H1 (cell line): ENCODE measurements at regions not wholly inside any gene's neighbourhood (a gene's known extent, or its start where the extent isn't known, plus 50 kb on each side); places are given as distances from the start of the nearest gene placed in this dataset.

Experiments
- CTCF ChIA-PET: fragments of 300-600 bp; sonication (Branson Sonifier 250); formaldehyde crosslinking; loops from one replicate; lab custom pipeline; 2021; ENCODE audit not compliant: partially characterized antibody; lab: Charles Lee
- POLR2A ChIA-PET: fragments of 300-600 bp; sonication (Branson Sonifier 250); formaldehyde crosslinking; loops from one replicate; lab custom pipeline; 2021; ENCODE audit warnings: inconsistent platforms; ENCODE audit not compliant: partially characterized antibody; lab: Charles Lee
- DNase-seq, 2 experiments: peaks; one replicate each; pipeline versions ENCODE4 v3.0.0 to v3.0.0-alpha.2; 2010 to 2022; ENCODE audit warnings: low spot score in 2 of 2, low read depth in 1 of 2, mixed read lengths in 1 of 2
- FAIRE-seq: peaks from 2 replicates; lab custom pipeline; 2011; peaks lifted over from hg19 to GRCh38; lab: Jason Lieb, UNC
- H2AFZ ChIP-seq: 2 replicates; pipeline ENCODE4 v1.8.1; 2012; ENCODE audit warnings: low read length, inconsistent platforms
- H2AK5ac ChIP-seq: 2 replicates; pipeline ENCODE4 v1.6.1; 2013; ENCODE audit warnings: low read depth, low read length
- H2BK120ac ChIP-seq: replicated peaks from 2 replicates; pipeline ENCODE3; 2013; ENCODE audit warnings: low read depth, low read length, inconsistent platforms
- H2BK12ac ChIP-seq: 2 replicates; pipeline ENCODE4 v1.6.1; 2013; ENCODE audit warnings: low read depth, low read length
- H2BK15ac ChIP-seq: 2 replicates; pipeline ENCODE4 v1.6.1; 2013; ENCODE audit warnings: low read length
- H2BK20ac ChIP-seq: 2 replicates; pipeline ENCODE4 v1.6.1; 2013; ENCODE audit warnings: low read length
- H2BK5ac ChIP-seq: 2 replicates; pipeline ENCODE4 v1.6.1; 2013; ENCODE audit warnings: low read depth, low read length
- H3K14ac ChIP-seq: 2 replicates; pipeline ENCODE4 v1.6.1; 2013; ENCODE audit warnings: inconsistent platforms; ENCODE audit not compliant: insufficient read length
- H3K18ac ChIP-seq: 2 replicates; pipeline ENCODE4 v1.6.1; 2013; ENCODE audit warnings: low read length; ENCODE audit errors: extremely low read depth
- H3K23ac ChIP-seq: 2 replicates; pipeline ENCODE4 v1.6.1; 2013; ENCODE audit warnings: inconsistent platforms; ENCODE audit not compliant: insufficient read length
- H3K23me2 ChIP-seq: 2 replicates; pipeline ENCODE4 v1.6.1; 2013; ENCODE audit warnings: low read depth, low read length
- H3K27ac ChIP-seq: 2 replicates; pipeline ENCODE4 v1.6.1; 2011; ENCODE audit warnings: low read depth, low read length, inconsistent platforms
- H3K27me3 ChIP-seq, 4 experiments: replicated peaks in 1 of 4; 1 replicate in 1 of 4; 2 replicates in 3 of 4; pipeline versions ENCODE4 v1.6.1 to v1.8.1; 2011 to 2013; ENCODE audit warnings: low read length in 3 of 4, mild to moderate bottlenecking in 3 of 4, inconsistent platforms in 2 of 4, mixed read lengths in 2 of 4, moderate library complexity in 1 of 4; ENCODE audit not compliant: control insufficient read depth in 3 of 4, insufficient read depth in 3 of 4; ENCODE audit errors: extremely low read depth in 1 of 4
- H3K36me3 ChIP-seq, 4 experiments: 2 replicates each; pipeline versions ENCODE4 v1.6.1 to v1.8.1; 2011 to 2013; ENCODE audit warnings: mild to moderate bottlenecking in 4 of 4, low read length in 3 of 4, moderate library complexity in 2 of 4, control low read depth in 1 of 4, inconsistent platforms in 1 of 4; ENCODE audit not compliant: insufficient read depth in 4 of 4, control insufficient read depth in 2 of 4
- H3K4ac ChIP-seq: replicated peaks from 2 replicates; pipeline ENCODE3; 2013; ENCODE audit warnings: low read length, low read depth, mixed read lengths, inconsistent platforms; ENCODE audit not compliant: insufficient read length
- H3K4me1 ChIP-seq, 4 experiments: replicated peaks in 1 of 4; 1 replicate in 1 of 4; 2 replicates in 3 of 4; pipeline versions ENCODE4 v1.6.1 to v1.8.1; 2011 to 2013; ENCODE audit warnings: low read length in 3 of 4, inconsistent platforms in 2 of 4, mixed read lengths in 1 of 4; ENCODE audit not compliant: insufficient read depth in 4 of 4, control insufficient read depth in 3 of 4
- H3K4me2 ChIP-seq, 2 experiments: 2 replicates each; pipeline versions ENCODE4 v1.6.1 to v1.8.1; 2011 to 2013; ENCODE audit warnings: low read depth in 2 of 2, low read length in 2 of 2, control low read depth in 1 of 2, inconsistent platforms in 1 of 2, mild to moderate bottlenecking in 1 of 2; ENCODE audit not compliant: insufficient read depth in 1 of 2
- H3K4me3 ChIP-seq, 4 experiments: fragments of 200-600, 300-600 bp in 1 of 4; sonication (generic), shearing (Covaris generic), sonication (Bioruptor Twin) in 1 of 4; 2 replicates each; pipeline versions ENCODE4 v1.5.1 to v1.8.1; 2011 to 2016; ENCODE audit warnings: low read length in 4 of 4, low read depth in 3 of 4, control low read depth in 2 of 4, inconsistent platforms in 2 of 4, mild to moderate bottlenecking in 2 of 4, mixed read lengths in 1 of 4, moderate library complexity in 1 of 4; ENCODE audit not compliant: insufficient read depth in 2 of 4; ENCODE audit errors: extremely low read depth in 1 of 4
- H3K56ac ChIP-seq: replicated peaks from 2 replicates; pipeline ENCODE3; 2013; ENCODE audit warnings: low read depth, mild to moderate bottlenecking, mixed read lengths, low read length, inconsistent platforms; ENCODE audit not compliant: insufficient read length
- H3K79me1 ChIP-seq: 2 replicates; pipeline ENCODE4 v1.6.1; 2013; ENCODE audit warnings: low read depth, low read length, control low read depth
- H3K79me2 ChIP-seq, 2 experiments: 2 replicates each; pipeline versions ENCODE4 v1.6.1 to v1.8.1; 2012 to 2013; ENCODE audit warnings: low read length in 2 of 2, mild to moderate bottlenecking in 2 of 2, inconsistent platforms in 1 of 2; ENCODE audit not compliant: insufficient read depth in 2 of 2, control insufficient read depth in 1 of 2
- H3K9ac ChIP-seq, 4 experiments: replicated peaks in 1 of 4; 1 replicate in 1 of 4; 2 replicates in 3 of 4; pipeline versions ENCODE4 v1.6.1 to v1.8.1; 2011 to 2013; ENCODE audit warnings: low read depth in 3 of 4, low read length in 3 of 4, control low read depth in 2 of 4, mild to moderate bottlenecking in 2 of 4, moderate library complexity in 2 of 4, inconsistent platforms in 1 of 4; ENCODE audit errors: extremely low read depth in 1 of 4
- H3K9me3 ChIP-seq, 2 experiments: 2 replicates each; pipeline versions ENCODE4 v1.6.1 to v1.8.1; 2012 to 2013; ENCODE audit warnings: mild to moderate bottlenecking in 2 of 2, moderate library complexity in 2 of 2, control low read depth in 1 of 2, inconsistent platforms in 1 of 2, low read depth in 1 of 2, low read length in 1 of 2, mixed read lengths in 1 of 2; ENCODE audit not compliant: insufficient read depth in 2 of 2
- H4K20me1 ChIP-seq, 2 experiments: replicated peaks in 1 of 2; 2 replicates each; pipeline versions ENCODE3 to v1.8.1; 2011 to 2013; ENCODE audit warnings: inconsistent platforms in 2 of 2, low read length in 2 of 2, mild to moderate bottlenecking in 1 of 2; ENCODE audit not compliant: insufficient read depth in 2 of 2, control insufficient read depth in 1 of 2
- H4K5ac ChIP-seq: 2 replicates; pipeline ENCODE4 v1.6.1; 2013; ENCODE audit warnings: low read length, low read depth, mixed read lengths, inconsistent platforms; ENCODE audit not compliant: insufficient read length
- H4K8ac ChIP-seq: 2 replicates; pipeline ENCODE4 v1.8.0; 2013; ENCODE audit warnings: mild to moderate bottlenecking, moderate library complexity, low read length, inconsistent platforms; ENCODE audit not compliant: insufficient read depth; ENCODE audit errors: extremely low read depth
- H4K91ac ChIP-seq: replicated peaks from 2 replicates; pipeline ENCODE3; 2013; ENCODE audit warnings: low read length, mixed read lengths, inconsistent platforms; ENCODE audit not compliant: insufficient read length
- ASH2L ChIP-seq: fragments of 200-600, 300-600 bp; sonication (generic); IDR thresholded peaks from one replicate; pipeline ENCODE4 v1.7.1; 2017; ENCODE audit warnings: low read length
- TAF7 ChIP-seq: optimal IDR thresholded peaks from 2 replicates; pipeline ENCODE3; 2011; ENCODE audit warnings: low read depth, mild to moderate bottlenecking, inconsistent platforms, low read length, moderate library complexity, borderline replicate concordance
- WGBS, 2 experiments: shearing (Covaris generic) in 1 of 2; methylation state at CpG; one replicate each; pipeline versions ENCODE4 v1.1.6 to v1.1.7; 2013 to 2015; ENCODE audit warnings: low lambda C conversion rate in 2 of 2, mixed read lengths in 2 of 2, inconsistent platforms in 1 of 2, low coverage in 1 of 2, missing lambda C conversion rate in 1 of 2; ENCODE audit not compliant: insufficient replicate concordance in 2 of 2, insufficient coverage in 1 of 2, insufficient read length in 1 of 2; ENCODE audit errors: extremely low coverage in 1 of 2, missing lambda C conversion rate in 1 of 2; 5-methylcytosine and 5-hydroxymethylcytosine counted together

- Histone ChIP-seq H3K23me2 (no peaks in the 10 kb centered on the region), H3K18ac (no peak overlapping the region), H4K20me1 (no peaks in the 10 kb centered on the region), H3K4me1 (no peaks in the 10 kb centered on the region), H3K56ac (no peak overlapping the region), H3K9me3 (no peaks in the 10 kb centered on the region), H3K9ac (no peak overlapping the region), H3K27ac (no peak overlapping the region), H2BK20ac (no peak overlapping the region), H3K4me2 (no peak overlapping the region), H2BK12ac (no peak overlapping the region), H3K79me2 (no peaks in the 10 kb centered on the region), H3K23ac (no peak overlapping the region), H4K8ac (no peak overlapping the region), H3K27me3 (no peaks in the 10 kb centered on the region), H2BK5ac (no peak overlapping the region), H3K4ac (no peak overlapping the region), H3K79me1 (no peaks in the 10 kb centered on the region), H2BK120ac (no peak overlapping the region), H4K5ac (no peak overlapping the region), H4K91ac (no peak overlapping the region), H2BK15ac (no peak overlapping the region), H3K14ac (no peak overlapping the region), H3K4me3 (no peak overlapping the region), H2AFZ (no peak overlapping the region), H3K36me3 (no peaks in the 10 kb centered on the region), H2AK5ac (no peak overlapping the region)
- CTCF ChIA-PET, result no interaction called here
- no peak for FAIRE-seq
- POLR2A ChIA-PET, result no interaction called here
- DNase-seq, result no peak
- 93% methylated on average over 2 of the region's 2 CpGs; no CpG with 5 or more reads in 1 of the 2 experiments for WGBS, 2 experiments
- no peak for TF ChIP-seq TAF7
- no peak for TF ChIP-seq ASH2L
Measured at GRCh38 chr1:238954865-238955264, 431.5 kb upstream of the CHRM3 start.
